ENCODE measurements at regions not wholly inside any gene's neighbourhood (a gene's known extent, or its start where the extent isn't known, plus 50 kb on each side); places are given as distances from the start of the nearest gene placed in this dataset.

- no peak overlapping the region for H3K27ac ChIP-seq
- ATAC-seq (no peak), DNase-seq (no peak)
- intact Hi-C loops (cut with DNase I) = no loop called here
- no peak for TF ChIP-seq CTCF (IDR thresholded peaks at IDR 0.05)
- no peaks in the 10 kb centered on the region for H3K27me3 ChIP-seq
- no peak overlapping the region for H3K4me3 ChIP-seq
- H3K4me1 ChIP-seq = no peaks in the 10 kb centered on the region
- H3K9me3 ChIP-seq = no peaks in the 10 kb centered on the region
- no peaks in the 10 kb centered on the region for H3K36me3 ChIP-seq
These were observed 166.6 kb downstream of the DKK2 start for GRCh38 chr4:106869551-106869950.

- H3K4me3 ChIP-seq = no peak overlapping the region
- ATAC-seq (no peak), DNase-seq (no peak)
- no peaks in the 10 kb centered on the region for H3K9me3 ChIP-seq
- H3K27ac ChIP-seq = no peak overlapping the region
- no peaks in the 10 kb centered on the region for H3K27me3 ChIP-seq
- no peaks in the 10 kb centered on the region for H3K4me1 ChIP-seq
- intact Hi-C loops (cut with DNase I) = no loop called here
- TF ChIP-seq CTCF (IDR thresholded peaks at IDR 0.05) = no peak
- no peaks in the 10 kb centered on the region for H3K36me3 ChIP-seq
These were observed 167.6 kb downstream of the DKK2 start for GRCh38 chr4:106868381-106869035.

- Histone ChIP-seq H3K36me3 (no peaks in the 10 kb centered on the region), H3K4me1 (no peaks in the 10 kb centered on the region), H3K4me3 (no peak overlapping the region), H3K27ac (no peak overlapping the region), H3K27me3 (no peaks in the 10 kb centered on the region), H3K9me3 (no peaks in the 10 kb centered on the region)
- intact Hi-C loops (cut with DNase I) = no loop called here
- no peak for DNase-seq
- no peak for TF ChIP-seq CTCF (IDR thresholded peaks at IDR 0.05)
- ATAC-seq = peak; percentile 83
These were observed 171.9 kb downstream of the DKK2 start for GRCh38 chr4:106864231-106864630.

GRCh38 chr4:106854569-106855351 lies 181.4 kb downstream of the DKK2 start:
- Histone ChIP-seq H3K9me3 (no peaks in the 10 kb centered on the region), H3K27ac (no peak overlapping the region), H3K4me1 (no peaks in the 10 kb centered on the region), H3K36me3 (no peaks in the 10 kb centered on the region), H3K4me3 (no peak overlapping the region), H3K27me3 (no peaks in the 10 kb centered on the region)
- intact Hi-C loops (cut with DNase I) = no loop called here
- DNase-seq (no peak), ATAC-seq (no peak)
- TF ChIP-seq CTCF (IDR thresholded peaks at IDR 0.05) = no peak

GRCh38 chr4:106852426-106852825 lies 183.7 kb downstream of the DKK2 start:
- no peak for TF ChIP-seq CTCF (IDR thresholded peaks at IDR 0.05)
- no peak for ATAC-seq
- Histone ChIP-seq H3K4me1 (no peaks in the 10 kb centered on the region), H3K4me3 (no peak overlapping the region), H3K27me3 (no peaks in the 10 kb centered on the region), H3K36me3 (no peaks in the 10 kb centered on the region), H3K9me3 (no peaks in the 10 kb centered on the region), H3K27ac (no peak overlapping the region)
- no peak for DNase-seq
- intact Hi-C loops (cut with DNase I) = no loop called here

All from upper lobe of right lung (tissue), 1 donor.